ENCODE measurements at regions not wholly inside any gene's neighbourhood (a gene's known extent, or its start where the extent isn't known, plus 50 kb on each side); places are given as distances from the start of the nearest gene placed in this dataset.

DNA sequence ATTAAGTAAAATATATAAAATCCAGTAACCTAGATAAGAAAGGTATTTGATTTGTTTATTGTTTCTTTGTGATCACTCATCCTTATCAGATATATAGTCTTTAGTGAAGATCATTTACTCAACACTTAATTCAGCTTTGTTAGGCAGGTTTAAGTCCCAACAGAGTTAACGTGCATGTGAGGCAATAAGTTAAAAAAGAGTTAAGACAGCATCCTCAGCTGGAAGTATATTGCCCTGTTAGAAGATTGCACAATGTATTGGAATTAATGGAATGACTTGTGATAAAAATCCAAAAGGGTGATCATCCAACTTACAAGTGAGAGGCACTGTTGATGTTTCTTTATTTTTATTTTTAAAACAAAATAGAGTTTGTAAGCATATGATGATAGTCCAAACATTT, 1162.1 kb downstream of the RAPGEF2 start:
- intact Hi-C loops (cut with DNase I), result no loop called here
- Histone ChIP-seq H3K27me3 (no peaks in the 10 kb centered on the region), H3K27ac (no peak overlapping the region), H3K4me3 (no peak overlapping the region), H3K9me3 (no peaks in the 10 kb centered on the region), H3K36me3 (no peaks in the 10 kb centered on the region), H3K4me1 (ENCODE audit: insufficient read depth) (no peaks in the 10 kb centered on the region)
- WGBS, 3 donors, result 19 to 32% (median 20%) methylated on average over 1 of the region's 1 CpG
- TF ChIP-seq, protein P1, sequence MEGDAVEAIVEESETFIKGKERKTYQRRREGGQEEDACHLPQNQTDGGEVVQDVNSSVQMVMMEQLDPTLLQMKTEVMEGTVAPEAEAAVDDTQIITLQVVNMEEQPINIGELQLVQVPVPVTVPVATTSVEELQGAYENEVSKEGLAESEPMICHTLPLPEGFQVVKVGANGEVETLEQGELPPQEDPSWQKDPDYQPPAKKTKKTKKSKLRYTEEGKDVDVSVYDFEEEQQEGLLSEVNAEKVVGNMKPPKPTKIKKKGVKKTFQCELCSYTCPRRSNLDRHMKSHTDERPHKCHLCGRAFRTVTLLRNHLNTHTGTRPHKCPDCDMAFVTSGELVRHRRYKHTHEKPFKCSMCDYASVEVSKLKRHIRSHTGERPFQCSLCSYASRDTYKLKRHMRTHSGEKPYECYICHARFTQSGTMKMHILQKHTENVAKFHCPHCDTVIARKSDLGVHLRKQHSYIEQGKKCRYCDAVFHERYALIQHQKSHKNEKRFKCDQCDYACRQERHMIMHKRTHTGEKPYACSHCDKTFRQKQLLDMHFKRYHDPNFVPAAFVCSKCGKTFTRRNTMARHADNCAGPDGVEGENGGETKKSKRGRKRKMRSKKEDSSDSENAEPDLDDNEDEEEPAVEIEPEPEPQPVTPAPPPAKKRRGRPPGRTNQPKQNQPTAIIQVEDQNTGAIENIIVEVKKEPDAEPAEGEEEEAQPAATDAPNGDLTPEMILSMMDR (IDR thresholded peaks at IDR 0.05), result no peak
- TF ChIP-seq EP300 (IDR thresholded peaks at IDR 0.05) (no peak), POLR2A (IDR thresholded peaks at IDR 0.05) (no peak)
- DNase-seq, result no peak

DNA sequence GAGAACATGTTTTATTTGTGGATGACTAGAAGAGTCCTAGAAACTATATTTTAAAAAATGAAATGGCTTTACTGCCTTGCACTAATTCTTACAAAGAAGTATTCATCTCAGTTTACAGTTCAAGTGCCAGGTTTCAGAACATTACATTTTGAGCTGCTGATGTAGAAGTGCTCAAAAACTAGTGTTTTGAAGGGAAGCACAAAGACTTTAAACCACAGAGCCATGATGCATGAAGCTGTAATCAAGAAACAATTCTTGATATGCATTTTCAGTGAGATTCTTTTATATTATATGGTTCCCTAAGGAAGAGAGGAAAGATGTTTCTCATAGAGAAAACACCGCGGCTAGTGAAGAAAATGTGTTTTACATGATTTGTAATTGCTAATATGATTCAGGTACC, 1163.0 kb downstream of the RAPGEF2 start:
- no peaks in the 10 kb centered on the region for H3K4me1 ChIP-seq (ENCODE audit: insufficient read depth)
- no peaks in the 10 kb centered on the region for H3K36me3 ChIP-seq
- H3K4me3 ChIP-seq, result no peak overlapping the region
- 75 to 88% (median 85%) methylated on average over 2 of the region's 2 CpGs for WGBS, 3 donors
- H3K9me3 ChIP-seq, result no peaks in the 10 kb centered on the region
- intact Hi-C loops (cut with DNase I), result no loop called here
- no peaks in the 10 kb centered on the region for H3K27me3 ChIP-seq
- no peak for DNase-seq
- TF ChIP-seq, protein P1 (IDR thresholded peaks at IDR 0.05), result no peak
- TF ChIP-seq POLR2A (IDR thresholded peaks at IDR 0.05), result no peak
- no peak for TF ChIP-seq EP300 (IDR thresholded peaks at IDR 0.05)
- no peak overlapping the region for H3K27ac ChIP-seq

DNA sequence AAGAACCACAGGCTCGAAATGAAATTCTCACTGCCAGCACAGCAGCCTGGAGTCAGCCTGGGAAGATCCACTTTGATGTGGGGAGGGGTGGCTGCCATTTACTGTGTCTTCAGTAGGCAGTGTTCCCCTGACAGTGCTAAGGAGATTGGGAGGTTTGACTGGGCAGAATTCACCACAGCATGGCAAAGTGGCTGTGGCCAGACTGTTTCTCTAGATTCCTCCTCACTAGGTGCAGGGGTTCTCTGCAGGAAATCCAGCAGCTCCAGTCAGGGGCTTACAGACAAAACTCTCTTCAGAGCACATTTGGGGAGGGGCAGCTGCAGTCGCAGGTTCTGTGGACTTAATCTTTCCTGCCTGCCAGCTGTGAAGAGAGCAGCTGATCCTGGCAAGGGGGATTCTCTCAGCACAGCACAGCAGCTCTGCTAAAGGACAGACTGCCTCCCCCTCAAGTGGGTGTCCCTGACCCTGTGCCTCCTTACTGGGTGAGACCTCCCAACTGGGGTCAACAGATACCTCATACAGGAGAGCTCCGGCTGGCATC, 1174.0 kb downstream of the RAPGEF2 start:
- intact Hi-C loops (cut with DNase I), result no loop called here
- no peaks in the 10 kb centered on the region for H3K4me1 ChIP-seq (ENCODE audit: insufficient read depth)
- H3K27ac ChIP-seq, result no peak overlapping the region
- H3K4me3 ChIP-seq, result no peak overlapping the region
- no peaks in the 10 kb centered on the region for H3K9me3 ChIP-seq
- no peaks in the 10 kb centered on the region for H3K27me3 ChIP-seq
- WGBS, 3 donors, result 37 to 40% (median 40%) methylated on average over 3 of the region's 3 CpGs
- no peak for TF ChIP-seq POLR2A (IDR thresholded peaks at IDR 0.05)
- no peak for TF ChIP-seq EP300 (IDR thresholded peaks at IDR 0.05)
- TF ChIP-seq, protein P1 (IDR thresholded peaks at IDR 0.05), result no peak
- DNase-seq, result no peak
- H3K36me3 ChIP-seq, result no peaks in the 10 kb centered on the region

DNA sequence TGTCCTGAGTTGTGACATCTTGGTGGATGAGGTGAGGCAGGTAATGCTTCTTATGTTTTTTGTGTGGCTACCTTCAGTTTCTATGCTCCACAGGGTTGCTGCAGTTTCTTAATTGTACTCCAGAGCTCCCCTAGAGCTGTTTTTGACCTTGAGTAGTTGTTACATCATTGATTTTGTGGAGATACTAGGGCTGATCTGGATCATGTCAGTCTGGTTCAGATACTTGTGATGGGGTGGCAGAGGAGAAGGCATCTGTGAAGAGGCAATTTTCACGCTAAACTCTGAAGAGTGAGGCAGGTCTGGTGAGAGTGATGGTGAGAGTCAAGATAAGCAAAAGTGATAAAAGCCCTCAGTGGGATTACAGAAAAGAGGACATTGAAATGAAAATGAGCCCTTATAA, 1180.2 kb downstream of the RAPGEF2 start:
- TF ChIP-seq POLR2A (IDR thresholded peaks at IDR 0.05), result no peak
- TF ChIP-seq, protein P1 (IDR thresholded peaks at IDR 0.05), result no peak
- no peak for TF ChIP-seq EP300 (IDR thresholded peaks at IDR 0.05)
- no peaks in the 10 kb centered on the region for H3K9me3 ChIP-seq
- intact Hi-C loops (cut with DNase I), result no loop called here
- no peak overlapping the region for H3K4me3 ChIP-seq
- H3K27ac ChIP-seq, result no peak overlapping the region
- no peaks in the 10 kb centered on the region for H3K36me3 ChIP-seq
- H3K27me3 ChIP-seq, result no peaks in the 10 kb centered on the region
- 82 to 89% (median 87%) methylated on average over 1 of the region's 1 CpG for WGBS, 3 donors
- no peak for DNase-seq
- no peaks in the 10 kb centered on the region for H3K4me1 ChIP-seq (ENCODE audit: insufficient read depth)

All from ovary (tissue), 7 donors.